HG02623 (cell line): ENCODE measurements at regions not wholly inside any gene's neighbourhood (a gene's known extent, or its start where the extent isn't known, plus 50 kb on each side); places are given as distances from the start of the nearest gene placed in this dataset.

Experiments
- ATAC-seq: cut with Tn5 transposase; IDR thresholded peaks from one replicate; pipeline ENCODE4 v1.9.1; 2021; ENCODE audit warnings: moderate library complexity; ENCODE audit not compliant: unreplicated experiment

GRCh38 chr11:80414181-80415165, 973.6 kb upstream of the TENM4 start:
- ATAC-seq: no peak

DNA sequence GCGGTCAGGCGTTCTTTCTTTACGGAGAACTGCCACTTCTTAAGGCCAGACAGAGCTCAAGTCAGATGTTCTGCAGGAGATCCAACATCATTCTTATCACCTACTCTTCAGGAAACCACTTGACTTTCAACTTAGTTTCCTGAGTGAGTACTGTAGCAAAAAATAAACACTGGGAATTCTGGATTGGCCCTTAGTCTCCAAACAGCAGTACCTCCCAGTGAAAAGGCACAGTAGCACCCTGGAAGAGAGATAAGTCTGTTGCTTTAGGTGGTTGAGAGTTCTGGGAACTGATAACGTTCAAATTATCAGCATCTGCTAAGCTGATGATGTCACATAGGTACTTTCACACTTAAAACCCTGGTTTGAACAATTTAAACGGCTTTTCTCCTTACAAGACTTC, 971.8 kb upstream of the TENM4 start:
- no peak for ATAC-seq

GRCh38 chr11:80393210-80393609, 952.4 kb upstream of the TENM4 start:
- no peak for ATAC-seq

DNA sequence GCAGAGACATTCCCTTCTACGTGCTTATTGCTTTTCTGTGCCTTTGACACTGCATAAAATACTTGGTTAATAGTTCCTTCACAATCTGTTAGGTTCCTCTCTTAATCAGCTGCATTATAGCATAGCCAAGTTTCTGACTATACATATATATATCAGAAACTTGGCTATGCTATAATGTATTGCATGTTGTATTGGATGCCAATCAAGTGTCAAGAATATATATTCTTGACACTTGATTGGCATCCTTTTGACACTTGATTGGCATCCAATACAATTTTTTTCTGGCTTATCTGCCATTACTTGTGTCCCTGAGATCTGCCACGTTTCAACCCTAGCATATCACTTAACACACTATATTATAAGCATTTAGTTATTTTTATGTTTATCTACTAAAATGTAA, 949.7 kb upstream of the TENM4 start:
- ATAC-seq: no peak

GRCh38 chr11:80388536-80388935, 947.7 kb upstream of the TENM4 start:
- no peak for ATAC-seq

DNA sequence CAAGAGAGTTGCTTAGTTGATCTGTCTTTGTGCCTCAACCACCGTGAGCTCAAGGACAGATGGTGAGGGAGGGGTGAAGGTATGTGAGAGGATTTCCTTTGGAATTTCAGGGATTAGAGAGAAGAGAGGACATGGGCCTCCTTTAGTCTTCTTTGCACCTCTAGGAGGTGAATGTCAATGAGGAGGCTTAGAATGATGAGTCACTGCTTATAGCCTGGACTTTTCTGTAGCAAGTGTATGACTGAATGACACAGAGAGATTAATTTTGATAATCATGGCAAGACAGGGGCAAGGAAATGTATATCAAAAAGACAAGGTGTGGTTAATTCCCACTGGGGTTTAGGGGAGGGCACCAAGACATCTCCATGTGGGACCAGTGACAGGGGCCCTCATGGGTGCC, 947.3 kb upstream of the TENM4 start:
- ATAC-seq: no peak

- no peak for ATAC-seq
Observed at GRCh38 chr11:80383655-80384054, 942.8 kb upstream of the TENM4 start.

DNA sequence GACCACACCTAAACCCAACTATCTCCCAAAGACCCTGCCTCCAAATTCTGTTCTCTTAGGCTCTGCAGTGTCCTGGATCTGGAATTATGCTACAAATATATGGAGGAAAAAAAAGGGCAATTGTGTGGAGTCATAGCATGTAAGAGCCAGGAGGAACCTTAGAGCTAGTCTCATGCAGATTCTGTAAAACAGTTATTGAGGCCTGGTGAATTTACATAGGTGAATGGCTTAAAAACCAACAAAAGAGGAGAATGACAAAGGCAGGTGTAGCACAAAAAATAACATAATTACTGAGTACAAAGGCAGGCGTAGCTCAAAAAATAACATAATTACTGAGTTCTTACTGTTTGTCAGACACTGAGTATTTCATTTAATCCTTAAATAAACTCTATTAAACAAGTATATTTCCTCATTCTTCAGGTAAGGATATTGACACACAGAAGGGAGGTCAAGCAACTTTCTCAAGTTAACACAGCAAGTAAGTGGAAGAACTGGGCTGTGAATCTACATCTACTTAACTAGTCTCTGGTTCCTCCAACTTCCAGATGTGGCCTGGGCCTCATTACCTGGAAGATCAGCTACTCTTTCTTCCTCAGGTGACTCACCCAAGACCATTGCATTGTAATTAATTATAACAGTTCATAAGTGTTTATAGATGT, 938.9 kb upstream of the TENM4 start:
- no peak for ATAC-seq

DNA sequence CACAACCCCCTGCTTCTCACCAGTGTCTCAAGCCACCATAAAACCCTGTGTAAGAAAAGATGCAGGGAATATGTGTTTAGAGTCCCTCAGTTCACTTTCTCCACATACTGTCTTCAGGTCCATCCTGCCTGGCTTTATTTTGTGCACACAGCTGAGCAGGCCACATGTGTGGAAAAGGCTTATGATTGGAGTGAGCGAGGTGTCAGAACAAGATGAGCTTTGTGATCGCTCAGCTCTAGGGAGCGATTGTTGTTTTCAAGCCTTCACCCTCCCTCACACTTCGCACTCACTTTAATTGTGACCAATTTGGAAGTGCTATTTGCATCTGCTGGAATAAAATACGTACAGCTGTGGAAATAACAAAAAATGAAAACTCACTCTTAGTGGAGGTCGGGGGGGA, 931.1 kb upstream of the TENM4 start:
- ATAC-seq: no peak

DNA sequence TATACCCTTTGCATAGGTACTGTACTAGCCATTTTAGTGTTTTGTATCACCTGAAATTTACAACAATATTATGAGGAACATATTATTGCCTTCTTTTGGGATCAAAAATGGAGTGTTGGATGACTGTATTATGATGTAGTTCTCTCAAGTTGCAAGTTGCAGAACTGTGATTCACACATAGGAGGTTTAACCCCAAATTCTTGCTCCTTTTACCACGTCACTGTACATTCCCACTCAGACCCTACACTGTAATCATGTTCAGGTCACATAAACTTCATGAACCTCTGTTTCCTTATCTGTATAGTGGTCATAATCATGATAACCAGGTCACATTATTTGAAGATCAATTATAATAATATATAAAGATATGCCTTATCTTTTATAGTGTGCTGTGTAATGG, 925.1 kb upstream of the TENM4 start:
- ATAC-seq: no peak

GRCh38 chr11:80365076-80365725, 924.4 kb upstream of the TENM4 start:
- ATAC-seq: no peak

- no peak for ATAC-seq
Observed at GRCh38 chr11:80362563-80363340, 921.9 kb upstream of the TENM4 start.

GRCh38 chr11:80355251-80355650, 914.4 kb upstream of the TENM4 start:
- ATAC-seq: no peak

DNA sequence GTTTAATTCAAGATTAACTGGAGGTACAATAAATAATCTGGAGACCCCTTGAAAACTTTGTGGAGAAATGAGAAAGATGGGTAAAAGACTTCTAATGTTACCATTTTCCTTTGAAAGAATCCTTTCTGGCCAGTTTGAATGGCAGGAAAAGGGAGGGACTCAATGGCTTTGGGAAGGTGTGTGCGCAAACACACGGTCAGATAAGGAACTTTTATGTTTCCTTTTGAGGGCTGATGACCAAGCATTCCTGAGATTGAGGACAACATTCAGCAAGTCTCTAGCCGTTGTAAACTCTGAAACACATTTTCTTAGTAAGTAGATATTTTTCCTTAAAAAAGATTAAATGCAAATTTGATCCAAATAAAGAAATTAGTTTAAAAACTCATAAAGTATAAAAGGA, 909.7 kb upstream of the TENM4 start:
- ATAC-seq: no peak

GRCh38 chr11:80349997-80350396, 909.2 kb upstream of the TENM4 start:
- ATAC-seq: no peak

- ATAC-seq: no peak
Observed at GRCh38 chr11:80346353-80347059, 905.7 kb upstream of the TENM4 start.

GRCh38 chr11:80343436-80343835, 902.6 kb upstream of the TENM4 start:
- ATAC-seq: no peak

DNA sequence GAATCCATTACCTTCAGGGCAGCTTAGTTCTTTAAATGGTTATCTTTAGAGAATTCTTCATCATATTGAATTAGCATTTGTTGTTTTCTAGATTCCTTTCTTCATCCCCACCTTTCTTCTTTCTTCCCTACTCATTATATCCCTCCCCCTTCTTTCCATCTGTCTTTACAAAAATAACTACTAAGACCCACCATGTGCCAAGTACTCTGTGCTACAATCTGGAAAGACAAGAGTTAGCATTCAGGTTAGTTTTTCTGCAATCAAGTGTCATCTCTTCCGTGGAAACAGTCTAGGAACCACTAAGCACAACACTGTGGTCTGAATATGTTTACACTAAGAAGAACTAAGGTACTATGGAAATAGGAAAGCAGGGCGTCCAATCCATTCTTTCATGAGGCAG, 897.4 kb upstream of the TENM4 start:
- ATAC-seq: no peak

DNA sequence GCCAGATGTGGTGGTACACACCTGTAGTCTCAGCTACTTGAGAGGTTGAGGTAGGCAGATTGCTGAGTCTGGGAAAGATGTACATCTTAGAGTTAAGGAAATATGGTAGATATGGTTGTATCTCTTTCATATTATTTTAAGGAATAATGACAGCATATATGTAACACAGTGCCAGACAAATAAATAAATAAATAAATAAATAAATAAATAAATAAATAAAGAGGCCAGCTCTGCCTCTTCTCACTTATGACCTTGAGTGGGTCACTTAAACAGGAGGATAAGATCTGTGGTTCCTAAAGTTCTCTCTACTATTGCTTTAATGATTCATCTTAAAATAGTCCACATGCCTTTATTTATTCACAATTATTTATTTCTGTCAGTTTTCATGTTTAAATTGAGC, 890.9 kb upstream of the TENM4 start:
- ATAC-seq: no peak

GRCh38 chr11:80330264-80330663, 889.4 kb upstream of the TENM4 start:
- ATAC-seq: no peak
